Liver (tissue), 8 donors: ENCODE measurements at regions not wholly inside any gene's neighbourhood (a gene's known extent, or its start where the extent isn't known, plus 50 kb on each side); places are given as distances from the start of the nearest gene placed in this dataset.

Experiments
- DNase-seq: peaks from one replicate; pipeline ENCODE4 v3.0.0-alpha.2; 2017; ENCODE audit warnings: low spot score
- H3K27ac ChIP-seq, 2 donors: one replicate each; pipeline ENCODE4 v1.7.0; 2013; ENCODE audit warnings: inconsistent platforms in 2 of 2, low read length in 2 of 2, control low read depth in 1 of 2, low read depth in 1 of 2, mild to moderate bottlenecking in 1 of 2
- H3K27me3 ChIP-seq, 4 donors: one replicate each; pipeline versions ENCODE4 v1.6.1 to v1.7.0; 2013; ENCODE audit warnings: low read length in 3 of 4, inconsistent platforms in 1 of 4, mild to moderate bottlenecking in 1 of 4, moderate library complexity in 1 of 4; ENCODE audit not compliant: control insufficient read depth in 4 of 4, insufficient read depth in 4 of 4
- H3K36me3 ChIP-seq, 4 donors: one replicate each; pipeline versions ENCODE4 v1.6.1 to v1.7.0; 2013; ENCODE audit warnings: low read length in 3 of 4, mild to moderate bottlenecking in 3 of 4, low read depth in 1 of 4, moderate library complexity in 1 of 4; ENCODE audit not compliant: control insufficient read depth in 4 of 4, insufficient read depth in 3 of 4
- H3K4me1 ChIP-seq, 4 donors: one replicate each; pipeline versions ENCODE4 v1.6.1 to v1.7.0; 2013; ENCODE audit warnings: low read length in 3 of 4, mild to moderate bottlenecking in 3 of 4, moderate library complexity in 1 of 4; ENCODE audit not compliant: control insufficient read depth in 4 of 4, insufficient read depth in 4 of 4
- H3K4me3 ChIP-seq, 3 donors: one replicate each; pipeline versions ENCODE4 v1.6.1 to v1.7.0; 2013; ENCODE audit warnings: low read length in 3 of 3, control low read depth in 1 of 3, low read depth in 1 of 3, mild to moderate bottlenecking in 1 of 3
- H3K9ac ChIP-seq, 2 donors: one replicate each; pipeline ENCODE4 v1.7.0; 2013; ENCODE audit warnings: low read length in 2 of 2, mild to moderate bottlenecking in 2 of 2, moderate library complexity in 2 of 2, control low read depth in 1 of 2, low read depth in 1 of 2
- H3K9me3 ChIP-seq, 4 donors: one replicate each; pipeline versions ENCODE4 v1.6.1 to v1.7.0; 2013; ENCODE audit warnings: low read length in 3 of 4; ENCODE audit not compliant: control insufficient read depth in 4 of 4
- ATF3 ChIP-seq: IDR thresholded peaks from 2 replicates; pipeline ENCODE4 v1.6.1; 2016; ENCODE audit warnings: antibody characterized with exemption
- CTCF ChIP-seq: fragments of 150-350 bp; IDR thresholded peaks from 2 replicates; pipeline ENCODE4 v1.5.1; 2017; ENCODE audit warnings: improper control_type of control experiment, low read depth, low read length; ENCODE audit not compliant: missing input control
- EGR1 ChIP-seq, 2 donors: IDR thresholded peaks; 2 replicates each; pipeline ENCODE4 v1.6.1; 2016 to 2018; ENCODE audit warnings: antibody characterized with exemption in 2 of 2, low read depth in 2 of 2
- FOXA1 ChIP-seq: IDR thresholded peaks from 2 replicates; pipeline ENCODE4 v1.6.1; 2016; ENCODE audit warnings: antibody characterized with exemption
- FOXA2 ChIP-seq: IDR thresholded peaks from 2 replicates; pipeline ENCODE4 v1.6.1; 2016; ENCODE audit warnings: antibody characterized with exemption
- GABPA ChIP-seq, 2 donors: IDR thresholded peaks in 1 of 2; conservative IDR thresholded peaks in 1 of 2; 2 replicates each; pipeline ENCODE4 v1.6.1; 2016; ENCODE audit warnings: antibody characterized with exemption in 2 of 2, mild to moderate bottlenecking in 1 of 2, moderate library complexity in 1 of 2
- HNF4A ChIP-seq, 2 donors: conservative IDR thresholded peaks; 2 replicates each; pipeline ENCODE4 v1.6.1; 2016; ENCODE audit warnings: antibody characterized with exemption in 2 of 2, mild to moderate bottlenecking in 2 of 2
- JUND ChIP-seq, 2 donors: IDR thresholded peaks; 2 replicates each; pipeline ENCODE4 v1.6.1; 2016; ENCODE audit warnings: antibody characterized with exemption in 2 of 2
- NR2F2 ChIP-seq: IDR thresholded peaks from 2 replicates; pipeline ENCODE4 v1.6.1; 2016; ENCODE audit warnings: antibody characterized with exemption
- RAD21 ChIP-seq, 2 donors: IDR thresholded peaks; 2 replicates each; pipeline ENCODE4 v1.6.1; 2016; ENCODE audit warnings: antibody characterized with exemption in 2 of 2, mild to moderate bottlenecking in 2 of 2
- RXRA ChIP-seq, 2 donors: IDR thresholded peaks; 2 replicates each; pipeline ENCODE4 v1.6.1; 2017 to 2018; ENCODE audit warnings: antibody characterized with exemption in 2 of 2, mild to moderate bottlenecking in 1 of 2
- SP1 ChIP-seq: IDR thresholded peaks from 2 replicates; pipeline ENCODE4 v1.6.1; 2018; ENCODE audit warnings: antibody characterized with exemption, mild to moderate bottlenecking
- TAF1 ChIP-seq: conservative IDR thresholded peaks from 2 replicates; pipeline ENCODE4 v1.6.1; 2016; ENCODE audit warnings: antibody characterized with exemption, mild to moderate bottlenecking
- YY1 ChIP-seq: IDR thresholded peaks from 2 replicates; pipeline ENCODE4 v1.6.1; 2016; ENCODE audit warnings: antibody characterized with exemption, mild to moderate bottlenecking
- ZBTB33 ChIP-seq: IDR thresholded peaks from 2 replicates; pipeline ENCODE4 v1.6.1; 2016; ENCODE audit warnings: antibody characterized with exemption
- WGBS: extraction: QIAGEN DNeasy Blood & Tissue Kit; methylation state at CpG from one replicate; pipeline ENCODE4 v1.1.7; 2013; 5-methylcytosine and 5-hydroxymethylcytosine counted together
- TF ChIP-seq, protein P1 (sequence below): IDR thresholded peaks from 2 replicates; pipeline ENCODE4 v1.6.1; 2016; ENCODE audit warnings: antibody characterized with exemption
- donor health status: healthy.
- donor health status: healthy.
- donor health status: healthy.
- donor health status: healthy.
- donor health status: healthy.

DNA sequence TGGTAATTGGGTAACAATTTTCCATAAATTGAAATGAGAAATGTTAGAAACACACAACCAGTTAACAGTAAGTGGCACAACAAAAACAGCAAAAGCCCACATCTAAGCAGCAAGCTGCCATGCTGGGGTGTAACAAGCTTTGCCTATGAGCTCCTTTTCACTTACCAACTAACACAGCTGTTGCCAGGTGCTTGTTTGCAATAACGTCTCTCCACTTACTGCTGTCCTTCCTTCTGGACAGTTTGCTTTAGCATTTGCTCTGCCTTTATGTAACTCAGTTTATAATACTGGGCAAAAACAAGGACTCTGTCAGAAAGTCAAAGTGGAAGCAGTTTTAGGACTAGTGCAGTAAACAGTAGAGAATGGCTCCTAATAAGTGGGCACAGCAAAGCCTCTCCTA is 740.9 kb downstream of the POM121L12 start:
- 42% methylated on average over 1 of the region's 1 CpG for WGBS
- no peaks in the 10 kb centered on the region for H3K36me3 ChIP-seq

DNA sequence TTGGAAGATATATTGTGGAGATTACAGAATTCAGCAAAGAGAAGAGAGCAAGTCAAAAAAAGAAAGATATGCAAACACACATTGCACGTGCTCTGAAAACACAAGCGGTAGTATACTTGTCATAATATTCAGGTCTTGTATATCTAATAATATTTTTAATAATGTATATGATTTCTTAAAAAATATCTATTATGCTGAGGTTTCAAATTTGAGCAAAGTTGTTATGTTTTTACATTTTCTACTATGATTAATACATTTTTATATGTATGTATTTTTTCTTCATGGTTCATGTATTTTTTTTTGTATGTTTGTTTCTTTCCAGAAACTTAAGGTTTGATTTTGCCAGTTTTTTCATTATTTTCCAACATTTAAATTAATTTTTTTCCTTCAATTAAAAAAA is 752.4 kb upstream of the VSTM2A start:
- 81% methylated on average over 2 of the region's 2 CpGs for WGBS
- no peak for DNase-seq
- H3K27ac ChIP-seq = no peak overlapping the region
- H3K9me3 ChIP-seq = no peaks in the 10 kb centered on the region
- TF ChIP-seq ZBTB33 (no peak), RXRA (IDR thresholded peaks at IDR 0.05) (no peak), GABPA (IDR thresholded peaks at IDR 0.05 in 1 of 2, conservative IDR thresholded peaks at IDR 0.05 in 1 of 2) (no peak), FOXA2 (no peak), EGR1 (IDR thresholded peaks at IDR 0.05; ENCODE audit: low read depth in 2 of 2) (no peak), JUND (IDR thresholded peaks at IDR 0.05) (no peak), SP1 (no peak), TAF1 (no peak), CTCF (no peak), YY1 (no peak)
- no peaks in the 10 kb centered on the region for H3K27me3 ChIP-seq
- no peak overlapping the region for H3K4me3 ChIP-seq
- no peaks in the 10 kb centered on the region for H3K4me1 ChIP-seq
- H3K9ac ChIP-seq = no peak overlapping the region
- no peaks in the 10 kb centered on the region for H3K36me3 ChIP-seq

More for the DNA sequence above, 740.9 kb downstream of the POM121L12 start:
- Histone ChIP-seq H3K4me1 (no peaks in the 10 kb centered on the region), H3K27me3 (no peaks in the 10 kb centered on the region), H3K9me3 (no peaks in the 10 kb centered on the region), H3K4me3 (no peak overlapping the region), H3K9ac (no peak overlapping the region), H3K27ac (no peak overlapping the region)
- TF ChIP-seq GABPA (IDR thresholded peaks at IDR 0.05 in 1 of 2, conservative IDR thresholded peaks at IDR 0.05 in 1 of 2) (no peak), EGR1 (IDR thresholded peaks at IDR 0.05; ENCODE audit: low read depth in 2 of 2) (no peak), FOXA1 (no peak)
- DNase-seq = no peak

DNA sequence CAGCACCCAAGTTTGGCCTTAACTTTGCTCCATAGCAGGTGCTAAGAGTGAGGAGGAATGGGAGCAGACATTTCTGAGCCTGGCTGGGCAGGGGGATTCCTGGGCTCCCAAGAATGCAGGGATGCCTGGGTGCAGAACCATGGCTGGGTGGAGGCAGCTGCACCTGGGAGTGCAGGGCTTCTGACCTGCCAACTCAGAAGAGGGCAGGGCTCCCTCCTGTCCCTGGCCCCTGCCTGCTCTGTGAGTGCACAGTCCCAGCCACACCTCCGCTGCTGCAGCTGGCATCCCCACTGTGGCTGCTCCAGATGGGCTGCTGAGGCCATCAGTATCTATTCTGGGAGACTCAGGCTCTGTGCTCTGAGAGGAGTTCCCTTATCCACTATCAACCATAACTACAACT is 747.4 kb upstream of the VSTM2A start:
- WGBS = 62% methylated on average over 1 of the region's 1 CpG
- no peaks in the 10 kb centered on the region for H3K36me3 ChIP-seq
- no peak overlapping the region for H3K4me3 ChIP-seq
- no peaks in the 10 kb centered on the region for H3K27me3 ChIP-seq
- H3K27ac ChIP-seq = no peak overlapping the region
- DNase-seq = no peak
- H3K4me1 ChIP-seq = no peaks in the 10 kb centered on the region
- no peak overlapping the region for H3K9ac ChIP-seq
- H3K9me3 ChIP-seq = no peaks in the 10 kb centered on the region
- TF ChIP-seq RAD21 (IDR thresholded peaks at IDR 0.05) (no peak), HNF4A (conservative IDR thresholded peaks at IDR 0.05) (no peak), FOXA1 (no peak), GABPA (IDR thresholded peaks at IDR 0.05 in 1 of 2, conservative IDR thresholded peaks at IDR 0.05 in 1 of 2) (no peak), NR2F2 (no peak), ATF3 (no peak), ZBTB33 (no peak)
- TF ChIP-seq, protein P1, sequence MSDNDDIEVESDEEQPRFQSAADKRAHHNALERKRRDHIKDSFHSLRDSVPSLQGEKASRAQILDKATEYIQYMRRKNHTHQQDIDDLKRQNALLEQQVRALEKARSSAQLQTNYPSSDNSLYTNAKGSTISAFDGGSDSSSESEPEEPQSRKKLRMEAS = no peak
